H1 (cell line): ENCODE measurements at regions not wholly inside any gene's neighbourhood (a gene's known extent, or its start where the extent isn't known, plus 50 kb on each side); places are given as distances from the start of the nearest gene placed in this dataset.
"Not testable (repeated sequence)": the region's sequence is repeated elsewhere in the genome, so short reads cannot be mapped to it uniquely, and the experiment has no call there.

Source experiments
- CTCF ChIA-PET: fragments of 300-600 bp; sonication (Branson Sonifier 250); formaldehyde crosslinking; loops from one replicate; lab custom pipeline; 2021; ENCODE audit not compliant: partially characterized antibody; lab: Charles Lee
- POLR2A ChIA-PET: fragments of 300-600 bp; sonication (Branson Sonifier 250); formaldehyde crosslinking; loops from one replicate; lab custom pipeline; 2021; ENCODE audit warnings: inconsistent platforms; ENCODE audit not compliant: partially characterized antibody; lab: Charles Lee
- DNase-seq, 2 experiments: peaks; one replicate each; pipeline versions ENCODE4 v3.0.0 to v3.0.0-alpha.2; 2010 to 2022; ENCODE audit warnings: low spot score in 2 of 2, low read depth in 1 of 2, mixed read lengths in 1 of 2
- FAIRE-seq: peaks from 2 replicates; lab custom pipeline; 2011; peaks lifted over from hg19 to GRCh38; lab: Jason Lieb, UNC
- H2AFZ ChIP-seq: 2 replicates; pipeline ENCODE4 v1.8.1; 2012; ENCODE audit warnings: low read length, inconsistent platforms
- H2AK5ac ChIP-seq: 2 replicates; pipeline ENCODE4 v1.6.1; 2013; ENCODE audit warnings: low read depth, low read length
- H2BK120ac ChIP-seq: replicated peaks from 2 replicates; pipeline ENCODE3; 2013; ENCODE audit warnings: low read depth, low read length, inconsistent platforms
- H2BK12ac ChIP-seq: 2 replicates; pipeline ENCODE4 v1.6.1; 2013; ENCODE audit warnings: low read depth, low read length
- H2BK15ac ChIP-seq: 2 replicates; pipeline ENCODE4 v1.6.1; 2013; ENCODE audit warnings: low read length
- H2BK20ac ChIP-seq: 2 replicates; pipeline ENCODE4 v1.6.1; 2013; ENCODE audit warnings: low read length
- H2BK5ac ChIP-seq: 2 replicates; pipeline ENCODE4 v1.6.1; 2013; ENCODE audit warnings: low read depth, low read length
- H3K14ac ChIP-seq: 2 replicates; pipeline ENCODE4 v1.6.1; 2013; ENCODE audit warnings: inconsistent platforms; ENCODE audit not compliant: insufficient read length
- H3K18ac ChIP-seq: 2 replicates; pipeline ENCODE4 v1.6.1; 2013; ENCODE audit warnings: low read length; ENCODE audit errors: extremely low read depth
- H3K23ac ChIP-seq: 2 replicates; pipeline ENCODE4 v1.6.1; 2013; ENCODE audit warnings: inconsistent platforms; ENCODE audit not compliant: insufficient read length
- H3K23me2 ChIP-seq: 2 replicates; pipeline ENCODE4 v1.6.1; 2013; ENCODE audit warnings: low read depth, low read length
- H3K27ac ChIP-seq: 2 replicates; pipeline ENCODE4 v1.6.1; 2011; ENCODE audit warnings: low read depth, low read length, inconsistent platforms
- H3K27me3 ChIP-seq, 4 experiments: replicated peaks in 1 of 4; 1 replicate in 1 of 4; 2 replicates in 3 of 4; pipeline versions ENCODE4 v1.6.1 to v1.8.1; 2011 to 2013; ENCODE audit warnings: low read length in 3 of 4, mild to moderate bottlenecking in 3 of 4, inconsistent platforms in 2 of 4, mixed read lengths in 2 of 4, moderate library complexity in 1 of 4; ENCODE audit not compliant: control insufficient read depth in 3 of 4, insufficient read depth in 3 of 4; ENCODE audit errors: extremely low read depth in 1 of 4
- H3K36me3 ChIP-seq, 4 experiments: 2 replicates each; pipeline versions ENCODE4 v1.6.1 to v1.8.1; 2011 to 2013; ENCODE audit warnings: mild to moderate bottlenecking in 4 of 4, low read length in 3 of 4, moderate library complexity in 2 of 4, control low read depth in 1 of 4, inconsistent platforms in 1 of 4; ENCODE audit not compliant: insufficient read depth in 4 of 4, control insufficient read depth in 2 of 4
- H3K4ac ChIP-seq: replicated peaks from 2 replicates; pipeline ENCODE3; 2013; ENCODE audit warnings: low read length, low read depth, mixed read lengths, inconsistent platforms; ENCODE audit not compliant: insufficient read length
- H3K4me1 ChIP-seq, 4 experiments: replicated peaks in 1 of 4; 1 replicate in 1 of 4; 2 replicates in 3 of 4; pipeline versions ENCODE4 v1.6.1 to v1.8.1; 2011 to 2013; ENCODE audit warnings: low read length in 3 of 4, inconsistent platforms in 2 of 4, mixed read lengths in 1 of 4; ENCODE audit not compliant: insufficient read depth in 4 of 4, control insufficient read depth in 3 of 4
- H3K4me2 ChIP-seq, 2 experiments: 2 replicates each; pipeline versions ENCODE4 v1.6.1 to v1.8.1; 2011 to 2013; ENCODE audit warnings: low read depth in 2 of 2, low read length in 2 of 2, control low read depth in 1 of 2, inconsistent platforms in 1 of 2, mild to moderate bottlenecking in 1 of 2; ENCODE audit not compliant: insufficient read depth in 1 of 2
- H3K4me3 ChIP-seq, 4 experiments: fragments of 200-600, 300-600 bp in 1 of 4; sonication (generic), shearing (Covaris generic), sonication (Bioruptor Twin) in 1 of 4; 2 replicates each; pipeline versions ENCODE4 v1.5.1 to v1.8.1; 2011 to 2016; ENCODE audit warnings: low read length in 4 of 4, low read depth in 3 of 4, control low read depth in 2 of 4, inconsistent platforms in 2 of 4, mild to moderate bottlenecking in 2 of 4, mixed read lengths in 1 of 4, moderate library complexity in 1 of 4; ENCODE audit not compliant: insufficient read depth in 2 of 4; ENCODE audit errors: extremely low read depth in 1 of 4
- H3K56ac ChIP-seq: replicated peaks from 2 replicates; pipeline ENCODE3; 2013; ENCODE audit warnings: low read depth, mild to moderate bottlenecking, mixed read lengths, low read length, inconsistent platforms; ENCODE audit not compliant: insufficient read length
- H3K79me1 ChIP-seq: 2 replicates; pipeline ENCODE4 v1.6.1; 2013; ENCODE audit warnings: low read depth, low read length, control low read depth
- H3K79me2 ChIP-seq, 2 experiments: 2 replicates each; pipeline versions ENCODE4 v1.6.1 to v1.8.1; 2012 to 2013; ENCODE audit warnings: low read length in 2 of 2, mild to moderate bottlenecking in 2 of 2, inconsistent platforms in 1 of 2; ENCODE audit not compliant: insufficient read depth in 2 of 2, control insufficient read depth in 1 of 2
- H3K9ac ChIP-seq, 4 experiments: replicated peaks in 1 of 4; 1 replicate in 1 of 4; 2 replicates in 3 of 4; pipeline versions ENCODE4 v1.6.1 to v1.8.1; 2011 to 2013; ENCODE audit warnings: low read depth in 3 of 4, low read length in 3 of 4, control low read depth in 2 of 4, mild to moderate bottlenecking in 2 of 4, moderate library complexity in 2 of 4, inconsistent platforms in 1 of 4; ENCODE audit errors: extremely low read depth in 1 of 4
- H3K9me3 ChIP-seq, 2 experiments: 2 replicates each; pipeline versions ENCODE4 v1.6.1 to v1.8.1; 2012 to 2013; ENCODE audit warnings: mild to moderate bottlenecking in 2 of 2, moderate library complexity in 2 of 2, control low read depth in 1 of 2, inconsistent platforms in 1 of 2, low read depth in 1 of 2, low read length in 1 of 2, mixed read lengths in 1 of 2; ENCODE audit not compliant: insufficient read depth in 2 of 2
- H4K20me1 ChIP-seq, 2 experiments: replicated peaks in 1 of 2; 2 replicates each; pipeline versions ENCODE3 to v1.8.1; 2011 to 2013; ENCODE audit warnings: inconsistent platforms in 2 of 2, low read length in 2 of 2, mild to moderate bottlenecking in 1 of 2; ENCODE audit not compliant: insufficient read depth in 2 of 2, control insufficient read depth in 1 of 2
- H4K5ac ChIP-seq: 2 replicates; pipeline ENCODE4 v1.6.1; 2013; ENCODE audit warnings: low read length, low read depth, mixed read lengths, inconsistent platforms; ENCODE audit not compliant: insufficient read length
- H4K8ac ChIP-seq: 2 replicates; pipeline ENCODE4 v1.8.0; 2013; ENCODE audit warnings: mild to moderate bottlenecking, moderate library complexity, low read length, inconsistent platforms; ENCODE audit not compliant: insufficient read depth; ENCODE audit errors: extremely low read depth
- H4K91ac ChIP-seq: replicated peaks from 2 replicates; pipeline ENCODE3; 2013; ENCODE audit warnings: low read length, mixed read lengths, inconsistent platforms; ENCODE audit not compliant: insufficient read length
- WGBS, 2 experiments: shearing (Covaris generic) in 1 of 2; methylation state at CpG; one replicate each; pipeline versions ENCODE4 v1.1.6 to v1.1.7; 2013 to 2015; ENCODE audit warnings: low lambda C conversion rate in 2 of 2, mixed read lengths in 2 of 2, inconsistent platforms in 1 of 2, low coverage in 1 of 2, missing lambda C conversion rate in 1 of 2; ENCODE audit not compliant: insufficient replicate concordance in 2 of 2, insufficient coverage in 1 of 2, insufficient read length in 1 of 2; ENCODE audit errors: extremely low coverage in 1 of 2, missing lambda C conversion rate in 1 of 2; 5-methylcytosine and 5-hydroxymethylcytosine counted together

DNA sequence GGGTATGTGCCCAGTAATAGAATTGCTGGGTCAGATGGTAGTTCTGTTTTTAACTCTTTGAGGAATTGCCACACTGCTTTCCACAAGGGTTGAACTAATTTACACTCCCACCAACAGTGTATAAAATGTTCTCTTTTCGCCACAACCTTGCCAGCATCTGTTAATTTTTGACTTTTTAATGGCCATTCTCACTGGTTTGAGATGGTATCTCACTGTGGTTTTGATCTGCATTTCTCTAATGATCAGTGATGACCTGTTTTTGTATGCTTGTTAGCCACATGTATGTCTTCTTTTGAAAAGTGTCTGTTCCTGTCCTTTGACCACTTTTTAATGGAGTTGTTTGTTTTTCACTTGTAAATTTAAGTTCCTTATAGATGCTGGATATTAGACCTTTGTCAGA lies 486.2 kb upstream of the TNP1 start:
- H4K8ac ChIP-seq, H3K56ac ChIP-seq, H3K4me3 ChIP-seq, H3K4ac ChIP-seq, H3K14ac ChIP-seq, H3K23me2 ChIP-seq, H3K23ac ChIP-seq, H2BK5ac ChIP-seq, H2BK120ac ChIP-seq, H2BK15ac ChIP-seq, H3K36me3 ChIP-seq, H3K4me2 ChIP-seq, H3K27ac ChIP-seq, CTCF ChIA-PET, H3K79me1 ChIP-seq, H2BK12ac ChIP-seq, H3K79me2 ChIP-seq, H3K4me1 ChIP-seq, H2AFZ ChIP-seq, H4K5ac ChIP-seq, H3K18ac ChIP-seq, H3K9me3 ChIP-seq, H2BK20ac ChIP-seq, H4K91ac ChIP-seq, H3K9ac ChIP-seq, H3K27me3 ChIP-seq, DNase-seq, POLR2A ChIA-PET, H4K20me1 ChIP-seq, H2AK5ac ChIP-seq, FAIRE-seq: not testable (repeated sequence)
- WGBS, 2 experiments = 90% methylated on average over 1 of the region's 1 CpG; no CpG with 5 or more reads in 1 of the 2 experiments
